ENCODE measurements at regions not wholly inside any gene's neighbourhood (a gene's known extent, or its start where the extent isn't known, plus 50 kb on each side); places are given as distances from the start of the nearest gene placed in this dataset.
"Not testable (repeated sequence)": the region's sequence is repeated elsewhere in the genome, so short reads cannot be mapped to it uniquely, and the experiment has no call there.

- FAIRE-seq; DNase-seq (ENCODE audit: insufficient read length, low spot score): not testable (repeated sequence)
Measured at GRCh38 chr1:206398261-206398660, 72.0 kb upstream of the IKBKE start.

- DNase-seq (ENCODE audit: insufficient read length, low spot score); FAIRE-seq: not testable (repeated sequence)
Measured at GRCh38 chr1:206403612-206404307, 66.5 kb upstream of the IKBKE start.

GRCh38 chr1:206404309-206405027 is 65.8 kb upstream of the IKBKE start:
- FAIRE-seq; DNase-seq (ENCODE audit: insufficient read length, low spot score): not testable (repeated sequence)

GRCh38 chr1:206405282-206405681 is 65.0 kb upstream of the IKBKE start:
- DNase-seq (ENCODE audit: insufficient read length, low spot score); FAIRE-seq: not testable (repeated sequence)

- FAIRE-seq: peak; percentile 18
Measured at GRCh38 chr1:206408371-206409288, 61.6 kb upstream of the IKBKE start.

GRCh38 chr1:206411321-206411720 is 59.0 kb upstream of the IKBKE start:
- no peak for FAIRE-seq
- no peak for DNase-seq (ENCODE audit: insufficient read length, low spot score)

More at GRCh38 chr1:206408371-206409288, 61.6 kb upstream of the IKBKE start:
- DNase-seq (ENCODE audit: insufficient read length, low spot score): not testable (repeated sequence)

GRCh38 chr1:206415942-206416341 is 54.3 kb upstream of the IKBKE start:
- FAIRE-seq (no peak), DNase-seq (ENCODE audit: insufficient read length, low spot score) (no peak)

- no peak for FAIRE-seq
Measured at GRCh38 chr1:206417774-206418614, 52.3 kb upstream of the IKBKE start.

GRCh38 chr1:206419250-206419649 is 51.0 kb upstream of the IKBKE start:
- FAIRE-seq (no peak), DNase-seq (ENCODE audit: insufficient read length, low spot score) (no peak)

More at GRCh38 chr1:206417774-206418614, 52.3 kb upstream of the IKBKE start:
- no peak for DNase-seq (ENCODE audit: insufficient read length, low spot score)

- FAIRE-seq: no peak
- no peak for DNase-seq (ENCODE audit: insufficient read length, low spot score)
Measured at GRCh38 chr1:206419783-206420182, 50.5 kb upstream of the IKBKE start.

GRCh38 chr1:206420471-206420870 is 49.8 kb upstream of the IKBKE start:
- DNase-seq (ENCODE audit: insufficient read length, low spot score) (no peak), FAIRE-seq (no peak)
